ENCODE measurements at regions not wholly inside any gene's neighbourhood (a gene's known extent, or its start where the extent isn't known, plus 50 kb on each side); places are given as distances from the start of the nearest gene placed in this dataset.

DNA sequence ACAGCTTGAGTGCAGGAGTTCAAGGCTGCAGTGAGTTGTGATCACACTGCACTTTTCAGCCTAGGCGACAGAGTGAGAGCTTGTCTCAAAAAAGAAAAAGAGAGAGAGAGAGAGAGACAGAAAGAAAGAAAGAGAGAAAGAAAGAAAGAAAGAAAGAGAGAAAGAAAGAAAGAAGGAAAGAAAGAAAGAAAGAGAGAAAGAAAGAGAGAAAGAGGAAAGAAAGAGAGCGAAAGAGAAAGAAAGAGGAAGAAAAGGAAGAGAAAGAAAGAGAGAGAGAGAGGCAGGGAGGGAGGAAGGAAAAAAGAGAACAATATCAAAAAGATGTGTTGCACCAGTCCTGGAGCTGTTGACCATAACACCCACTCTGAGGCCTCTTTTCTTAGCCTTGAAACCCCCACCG, 89.8 kb upstream of the MBOAT2 start:
- DNase-seq (no peak), ATAC-seq (no peak)
- Histone ChIP-seq H3K9me3 (ENCODE audit: control insufficient read depth, low read length) (no peaks in the 10 kb centered on the region), H3K4me1 (ENCODE audit: control insufficient read depth, insufficient read depth, low read length) (no peaks in the 10 kb centered on the region), H3K27ac (ENCODE audit: low read length) (no peak overlapping the region), H3K27me3 (ENCODE audit: control insufficient read depth, insufficient read depth) (no peaks in the 10 kb centered on the region), H3K4me3 (ENCODE audit: low read length) (no peak overlapping the region)
- WGBS, result 89% methylated on average over 3 of the region's 3 CpGs
- intact Hi-C loops (cut with DNase I), result no loop called here

DNA sequence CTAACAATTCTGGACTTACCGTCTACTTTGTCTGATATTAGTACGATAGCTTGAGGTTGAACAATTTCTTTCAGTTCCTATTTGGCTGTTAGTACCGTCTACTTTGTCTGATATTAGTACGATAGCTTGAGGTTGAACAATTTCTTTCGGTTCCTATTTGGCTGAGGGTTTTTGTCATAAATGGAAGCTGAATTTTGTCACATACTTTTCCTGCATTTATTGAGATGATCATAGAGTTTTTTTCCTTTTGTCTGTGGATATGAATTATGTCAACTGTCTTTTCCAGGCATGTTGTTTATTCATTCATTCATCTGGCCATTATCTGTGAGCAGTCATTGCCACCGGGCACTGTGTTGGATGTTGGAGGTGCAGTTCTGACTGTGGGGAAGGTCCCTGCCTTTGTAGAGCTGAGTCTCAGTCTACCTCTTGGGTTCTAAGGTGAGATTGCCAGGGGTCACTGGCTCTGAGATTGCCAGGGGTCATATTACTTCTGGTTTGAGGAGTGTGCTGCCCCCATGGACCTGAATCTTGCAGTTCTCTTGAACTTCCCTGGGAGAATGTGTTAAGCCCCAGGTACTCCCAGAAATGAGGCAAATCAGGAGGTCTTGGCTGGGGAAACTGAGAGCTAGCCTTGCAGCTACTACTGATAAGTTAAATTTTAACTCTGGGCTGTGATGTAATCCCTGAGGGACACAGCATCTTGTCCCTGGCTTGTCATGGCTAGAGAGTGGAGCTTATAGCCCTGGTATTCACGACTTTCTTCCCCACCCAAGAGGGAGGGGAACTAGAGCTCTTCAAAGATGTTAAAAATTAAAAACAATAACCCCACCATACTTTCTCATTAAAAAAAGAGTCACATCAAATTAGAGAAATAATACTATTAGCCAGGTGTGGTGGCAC, 89.1 kb upstream of the MBOAT2 start:
- Histone ChIP-seq H3K9me3 (ENCODE audit: control insufficient read depth, low read length) (no peaks in the 10 kb centered on the region), H3K4me3 (ENCODE audit: low read length) (no peak overlapping the region), H3K27me3 (ENCODE audit: control insufficient read depth, insufficient read depth) (no peaks in the 10 kb centered on the region), H3K27ac (ENCODE audit: low read length) (no peak overlapping the region), H3K4me1 (ENCODE audit: control insufficient read depth, insufficient read depth, low read length) (no peaks in the 10 kb centered on the region)
- intact Hi-C loops (cut with DNase I), result no loop called here
- WGBS, result 83% methylated on average over 7 of the region's 7 CpGs
- DNase-seq, result no peak
- no peak for ATAC-seq

DNA sequence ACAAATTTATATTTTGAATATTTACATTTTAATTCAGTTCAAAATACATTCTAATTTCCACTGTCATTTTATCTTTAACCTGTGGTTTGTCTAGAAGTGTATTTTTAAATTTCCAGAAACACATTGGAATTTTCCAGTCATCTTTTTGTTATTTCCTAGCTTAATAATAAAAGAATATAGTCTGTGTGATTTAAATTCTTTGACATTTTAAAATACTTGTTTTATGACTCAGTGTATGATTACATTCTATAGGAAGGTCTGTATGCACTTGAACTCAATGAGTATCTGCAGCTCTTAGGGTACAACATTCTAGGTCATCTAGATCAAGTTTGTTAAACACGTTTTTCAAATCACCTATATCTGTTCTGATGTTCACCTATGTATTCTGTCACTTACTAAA, 88.3 kb upstream of the MBOAT2 start:
- peaks cover 2% of the 10 kb centered on the region for H3K4me1 ChIP-seq (ENCODE audit: control insufficient read depth, insufficient read depth, low read length)
- WGBS, result 63% methylated on average over 1 of the region's 1 CpG
- H3K4me3 ChIP-seq (ENCODE audit: low read length), result no peak overlapping the region
- H3K27me3 ChIP-seq (ENCODE audit: control insufficient read depth, insufficient read depth), result no peaks in the 10 kb centered on the region
- no peak overlapping the region for H3K27ac ChIP-seq (ENCODE audit: low read length)
- ATAC-seq (no peak), DNase-seq (no peak)
- intact Hi-C loops (cut with DNase I), result no loop called here
- no peaks in the 10 kb centered on the region for H3K9me3 ChIP-seq (ENCODE audit: control insufficient read depth, low read length)

DNA sequence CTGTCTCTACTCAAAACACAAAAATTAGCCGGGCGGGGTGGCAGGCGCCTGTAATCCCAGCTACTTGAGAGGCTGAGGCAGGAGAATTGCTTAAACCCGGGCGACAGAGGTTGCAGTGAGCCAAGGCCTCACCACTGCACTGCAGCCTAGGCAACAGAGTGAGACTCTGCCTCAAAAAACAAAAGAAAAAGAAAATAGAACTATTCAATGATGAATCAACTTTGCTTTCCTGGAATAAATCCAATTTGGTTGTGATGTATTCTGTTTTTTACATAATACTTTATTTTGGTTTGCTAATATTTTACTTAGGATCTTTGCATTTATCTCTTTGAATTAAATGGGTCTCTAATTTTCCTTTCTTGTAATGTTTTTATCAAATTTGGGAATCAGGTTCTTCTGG, 86.3 kb upstream of the MBOAT2 start:
- intact Hi-C loops (cut with DNase I), result no loop called here
- WGBS, result 94% methylated on average over 5 of the region's 5 CpGs
- no peak for ATAC-seq
- Histone ChIP-seq H3K27ac (ENCODE audit: low read length) (no peak overlapping the region), H3K4me1 (ENCODE audit: control insufficient read depth, insufficient read depth, low read length) (peaks cover 3% of the 10 kb centered on the region), H3K4me3 (ENCODE audit: low read length) (no peak overlapping the region), H3K27me3 (ENCODE audit: control insufficient read depth, insufficient read depth) (no peaks in the 10 kb centered on the region), H3K9me3 (ENCODE audit: control insufficient read depth, low read length) (no peaks in the 10 kb centered on the region)
- no peak for DNase-seq

DNA sequence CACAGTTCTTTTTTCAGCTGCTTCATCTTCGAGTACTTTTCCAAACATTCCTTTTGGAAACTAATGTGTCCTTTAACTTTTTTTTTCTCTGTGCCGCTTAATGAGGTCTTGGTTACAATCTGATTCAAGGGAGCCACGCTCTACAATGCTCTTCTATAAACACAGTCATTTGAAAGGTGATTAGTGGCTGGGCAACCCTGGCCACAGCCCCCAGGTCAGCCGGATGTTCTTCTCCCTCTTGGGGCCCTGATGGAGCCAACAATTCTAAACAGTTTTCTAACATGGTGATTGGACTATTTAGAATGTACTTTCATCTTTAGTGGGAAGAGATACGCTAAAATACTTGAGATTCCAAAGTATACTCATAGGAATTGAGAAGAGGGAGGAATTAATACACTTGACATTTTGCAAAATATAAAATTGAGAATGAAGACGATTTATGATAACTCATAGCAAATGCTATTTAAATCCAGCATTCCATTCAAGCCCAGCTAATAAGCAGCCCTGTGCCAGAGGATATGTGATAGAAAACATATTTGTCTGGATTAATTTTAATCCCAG, 83.7 kb upstream of the MBOAT2 start:
- peaks cover 3% of the 10 kb centered on the region for H3K4me1 ChIP-seq (ENCODE audit: control insufficient read depth, insufficient read depth, low read length)
- no peak overlapping the region for H3K27ac ChIP-seq (ENCODE audit: low read length)
- no peaks in the 10 kb centered on the region for H3K27me3 ChIP-seq (ENCODE audit: control insufficient read depth, insufficient read depth)
- intact Hi-C loops (cut with DNase I), result no loop called here
- no peak overlapping the region for H3K4me3 ChIP-seq (ENCODE audit: low read length)
- 25% methylated on average over 6 of the region's 6 CpGs for WGBS
- H3K9me3 ChIP-seq (ENCODE audit: control insufficient read depth, low read length), result no peaks in the 10 kb centered on the region
- DNase-seq (no peak), ATAC-seq (no peak)

- Histone ChIP-seq H3K27me3 (ENCODE audit: control insufficient read depth, insufficient read depth) (no peaks in the 10 kb centered on the region), H3K27ac (ENCODE audit: low read length) (no peak overlapping the region), H3K9me3 (ENCODE audit: control insufficient read depth, low read length) (no peaks in the 10 kb centered on the region), H3K4me3 (ENCODE audit: low read length) (no peak overlapping the region), H3K4me1 (ENCODE audit: control insufficient read depth, insufficient read depth, low read length) (peaks cover 3% of the 10 kb centered on the region)
- DNase-seq (no peak), ATAC-seq (no peak)
- intact Hi-C loops (cut with DNase I), result no loop called here
- WGBS, result 66% methylated on average over 7 of the region's 7 CpGs
Measured at GRCh38 chr2:9086465-9086864, 83.0 kb upstream of the MBOAT2 start.

DNA sequence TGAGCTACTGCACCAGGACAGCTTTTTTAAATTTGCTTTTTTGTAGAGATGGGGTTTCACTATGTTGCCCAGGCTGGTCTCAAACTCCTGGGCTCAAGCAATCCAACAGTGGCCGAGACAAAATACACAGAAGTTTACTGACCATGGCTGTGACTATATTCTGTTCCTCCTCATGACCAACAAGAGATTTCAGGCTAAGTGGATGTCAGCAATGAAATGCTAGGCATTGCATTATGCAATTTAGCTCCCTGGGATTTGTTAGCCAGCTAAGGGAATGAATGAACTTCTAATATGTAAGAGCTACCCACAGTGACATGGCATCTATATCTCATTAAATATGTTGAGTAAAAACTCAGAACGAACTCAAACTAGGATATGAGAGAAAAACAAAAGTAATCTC, 81.9 kb upstream of the MBOAT2 start:
- Histone ChIP-seq H3K27ac (ENCODE audit: low read length) (no peak overlapping the region), H3K27me3 (ENCODE audit: control insufficient read depth, insufficient read depth) (no peaks in the 10 kb centered on the region), H3K9me3 (ENCODE audit: control insufficient read depth, low read length) (no peaks in the 10 kb centered on the region), H3K4me1 (ENCODE audit: control insufficient read depth, insufficient read depth, low read length) (peaks cover 3% of the 10 kb centered on the region), H3K4me3 (ENCODE audit: low read length) (no peak overlapping the region)
- 80% methylated on average over 2 of the region's 2 CpGs for WGBS
- intact Hi-C loops (cut with DNase I), result no loop called here
- ATAC-seq (no peak), DNase-seq (no peak)

GRCh38 chr2:9083287-9083686, 79.8 kb upstream of the MBOAT2 start:
- ATAC-seq (no peak), DNase-seq (no peak)
- no peaks in the 10 kb centered on the region for H3K9me3 ChIP-seq (ENCODE audit: control insufficient read depth, low read length)
- no peak overlapping the region for H3K4me3 ChIP-seq (ENCODE audit: low read length)
- peaks cover 3% of the 10 kb centered on the region for H3K4me1 ChIP-seq (ENCODE audit: control insufficient read depth, insufficient read depth, low read length)
- H3K27me3 ChIP-seq (ENCODE audit: control insufficient read depth, insufficient read depth), result no peaks in the 10 kb centered on the region
- 80% methylated on average over 3 of the region's 3 CpGs for WGBS
- H3K27ac ChIP-seq (ENCODE audit: low read length), result no peak overlapping the region
- intact Hi-C loops (cut with DNase I), result no loop called here

- Histone ChIP-seq H3K27ac (ENCODE audit: low read length) (no peak overlapping the region), H3K9me3 (ENCODE audit: control insufficient read depth, low read length) (no peaks in the 10 kb centered on the region), H3K27me3 (ENCODE audit: control insufficient read depth, insufficient read depth) (no peaks in the 10 kb centered on the region), H3K4me1 (ENCODE audit: control insufficient read depth, insufficient read depth, low read length) (peaks cover 3% of the 10 kb centered on the region), H3K4me3 (ENCODE audit: low read length) (no peak overlapping the region)
- ATAC-seq, result no peak
- no peak for DNase-seq
- intact Hi-C loops (cut with DNase I), result no loop called here
Measured at GRCh38 chr2:9082158-9082557, 78.7 kb upstream of the MBOAT2 start.

DNA sequence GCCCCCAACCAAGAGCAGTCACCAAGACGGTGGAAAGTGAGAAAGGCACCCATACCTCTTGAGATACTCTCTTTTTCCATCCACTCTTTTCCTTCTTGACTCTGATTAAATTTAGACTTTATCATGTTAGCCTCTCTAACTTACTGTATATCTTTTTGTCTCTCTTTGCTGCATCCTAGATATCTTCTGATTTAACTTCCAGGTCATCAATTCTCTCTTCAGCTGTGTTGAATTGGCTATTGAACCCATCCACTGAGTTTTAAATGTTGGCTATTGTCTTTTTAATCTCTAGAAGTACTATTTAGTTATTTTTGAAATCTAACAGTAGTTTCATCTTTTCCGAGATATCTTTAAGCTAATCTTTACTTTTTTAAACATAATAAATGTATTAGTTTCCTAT, 78.3 kb upstream of the MBOAT2 start:
- intact Hi-C loops (cut with DNase I), result no loop called here
- no peak for DNase-seq
- 94% methylated on average over 2 of the region's 2 CpGs for WGBS

DNA sequence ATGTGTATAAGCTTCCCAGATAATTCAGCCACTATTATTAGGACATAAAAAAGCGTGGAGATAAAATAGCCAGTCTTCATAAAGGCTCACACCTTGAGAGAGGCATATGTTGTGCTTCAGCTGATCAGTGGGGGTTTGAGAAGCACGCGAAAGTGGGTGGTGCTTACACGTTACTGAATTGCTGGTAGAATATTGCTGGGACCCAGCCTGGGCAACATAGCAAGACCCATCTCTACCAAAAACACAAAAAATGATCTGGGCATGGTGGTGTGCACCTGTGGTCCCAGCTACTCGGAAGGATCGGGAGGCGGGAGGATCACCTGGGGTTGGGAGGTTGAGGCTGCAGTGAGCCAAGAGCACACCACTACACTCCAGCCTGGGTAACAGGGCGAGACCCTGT, 74.9 kb upstream of the MBOAT2 start:
- Histone ChIP-seq H3K27ac (ENCODE audit: low read length) (no peak overlapping the region), H3K4me1 (ENCODE audit: control insufficient read depth, insufficient read depth, low read length) (no peaks in the 10 kb centered on the region), H3K27me3 (ENCODE audit: control insufficient read depth, insufficient read depth) (no peaks in the 10 kb centered on the region), H3K9me3 (ENCODE audit: control insufficient read depth, low read length) (no peaks in the 10 kb centered on the region), H3K4me3 (ENCODE audit: low read length) (no peak overlapping the region)
- WGBS, result 91% methylated on average over 8 of the region's 8 CpGs
- DNase-seq (no peak), ATAC-seq (no peak)
- intact Hi-C loops (cut with DNase I), result no loop called here

More for the DNA sequence above, 78.3 kb upstream of the MBOAT2 start:
- H3K27me3 ChIP-seq (ENCODE audit: control insufficient read depth, insufficient read depth), result no peaks in the 10 kb centered on the region
- ATAC-seq, result no peak
- no peak overlapping the region for H3K4me3 ChIP-seq (ENCODE audit: low read length)
- H3K27ac ChIP-seq (ENCODE audit: low read length), result no peak overlapping the region
- no peaks in the 10 kb centered on the region for H3K9me3 ChIP-seq (ENCODE audit: control insufficient read depth, low read length)
- H3K4me1 ChIP-seq (ENCODE audit: control insufficient read depth, insufficient read depth, low read length), result peaks cover 2% of the 10 kb centered on the region
